Neural cell (in vitro differentiated cells): ENCODE measurements at regions not wholly inside any gene's neighbourhood (a gene's known extent, or its start where the extent isn't known, plus 50 kb on each side); places are given as distances from the start of the nearest gene placed in this dataset.

Source experiments
- H2AFZ ChIP-seq: fragments of 200-600, 300-800 bp; sonication (generic), shearing (Covaris generic); 2 replicates; pipeline ENCODE4 v1.6.0; 2014; ENCODE audit warnings: low read depth, mild to moderate bottlenecking, antibody characterized with exemption, low read length, moderate library complexity
- H3F3A ChIP-seq: fragments of 200-600 bp; shearing (Covaris generic); 2 replicates; pipeline ENCODE4 v1.6.1; 2016; ENCODE audit warnings: mild to moderate bottlenecking, moderate library complexity, mixed read lengths, antibody characterized with exemption, low read length; ENCODE audit not compliant: insufficient read depth, poor library complexity, severe bottlenecking
- H3K27ac ChIP-seq: fragments of 200-600, 300-800 bp; sonication (generic), shearing (Covaris generic); 2 replicates; pipeline ENCODE4 v1.5.1; 2014; ENCODE audit warnings: mild to moderate bottlenecking, low read length, moderate library complexity
- H3K27me3 ChIP-seq: fragments of 300-800, 200-600 bp; sonication (generic), shearing (Covaris generic); 2 replicates; pipeline ENCODE4 v1.6.0; 2014; ENCODE audit warnings: mild to moderate bottlenecking, low read depth, low read length, moderate library complexity; ENCODE audit not compliant: insufficient read depth
- H3K36me3 ChIP-seq: fragments of 300-800, 200-600 bp; sonication (generic), shearing (Covaris generic); 2 replicates; pipeline ENCODE4 v1.5.1; 2014; ENCODE audit warnings: mild to moderate bottlenecking, antibody characterized with exemption, low read length, moderate library complexity; ENCODE audit not compliant: insufficient read depth
- H3K4me2 ChIP-seq: fragments of 300-800, 200-600 bp; sonication (generic), shearing (Covaris generic); 2 replicates; pipeline ENCODE4 v1.6.0; 2014; ENCODE audit warnings: mild to moderate bottlenecking, low read length
- H3K4me3 ChIP-seq: fragments of 300-800, 200-600 bp; sonication (generic), shearing (Covaris generic); 2 replicates; pipeline ENCODE4 v1.5.1; 2014; ENCODE audit warnings: mild to moderate bottlenecking, low read length, moderate library complexity
- H3K79me2 ChIP-seq: fragments of 200-600 bp; shearing (Covaris generic); replicated peaks from 2 replicates; pipeline ENCODE4 v1.6.0; 2014; ENCODE audit warnings: mild to moderate bottlenecking, low read length, moderate library complexity; ENCODE audit not compliant: insufficient read depth
- H3K9ac ChIP-seq: fragments of 300-800, 200-600 bp; sonication (generic), shearing (Covaris generic); 2 replicates; pipeline ENCODE4 v1.6.1; 2016; ENCODE audit warnings: mild to moderate bottlenecking, low read length, mixed read lengths
- H3K9me2 ChIP-seq: fragments of 200-600 bp; shearing (Covaris generic); 2 replicates; pipeline ENCODE4 v1.6.1; 2016; ENCODE audit warnings: mild to moderate bottlenecking, low read length, mixed read lengths; ENCODE audit not compliant: insufficient read depth
- H3K9me3 ChIP-seq: fragments of 200-600, 300-800 bp; sonication (generic), shearing (Covaris generic); 2 replicates; pipeline ENCODE4 v1.6.1; 2016; ENCODE audit warnings: mild to moderate bottlenecking, mixed run types, low read length, moderate library complexity, mixed read lengths
- H4K20me1 ChIP-seq: fragments of 200-600 bp; shearing (Covaris generic); 2 replicates; pipeline ENCODE4 v1.6.1; 2016; ENCODE audit warnings: mild to moderate bottlenecking, mixed run types; ENCODE audit not compliant: insufficient read depth
- EP300 ChIP-seq: fragments of 450-650 bp; conservative IDR thresholded peaks from 2 replicates; pipeline ENCODE4 v1.6.1; 2014; ENCODE audit warnings: antibody characterized with exemption, mild to moderate bottlenecking, moderate library complexity; ENCODE audit not compliant: poor library complexity, severe bottlenecking
- EZH2 ChIP-seq: fragments of 200-600, 300-800 bp; shearing (Covaris generic), sonication (generic); IDR thresholded peaks from 2 replicates; pipeline ENCODE4 v1.6.1; 2014; ENCODE audit warnings: antibody characterized with exemption, low read length, borderline replicate concordance, mild to moderate bottlenecking; ENCODE audit not compliant: insufficient read depth, poor library complexity, severe bottlenecking
- MXI1 ChIP-seq: fragments of 450-650 bp; conservative IDR thresholded peaks from 2 replicates; pipeline ENCODE4 v1.6.1; 2014; ENCODE audit warnings: antibody characterized with exemption, mild to moderate bottlenecking; ENCODE audit not compliant: poor library complexity, severe bottlenecking
- POLR2AphosphoS5 ChIP-seq: IDR thresholded peaks from 2 replicates; pipeline ENCODE4 v1.6.1; 2012
- RAD21 ChIP-seq: fragments of 450-650 bp; conservative IDR thresholded peaks from 2 replicates; pipeline ENCODE4 v1.6.1; 2014; ENCODE audit warnings: antibody characterized with exemption, mild to moderate bottlenecking, moderate library complexity
- SMC3 ChIP-seq: fragments of 450-650 bp; conservative IDR thresholded peaks from 2 replicates; pipeline ENCODE4 v1.6.1; 2014; ENCODE audit warnings: antibody characterized with exemption, mild to moderate bottlenecking, moderate library complexity; ENCODE audit not compliant: poor library complexity
- TAF1 ChIP-seq: IDR thresholded peaks from 2 replicates; pipeline ENCODE4 v1.6.1; 2012; ENCODE audit warnings: low read depth
- TF ChIP-seq, protein P1 (sequence below): fragments of 450-650 bp; IDR thresholded peaks from 2 replicates; pipeline ENCODE4 v1.5.1; 2014; ENCODE audit warnings: antibody characterized with exemption, mild to moderate bottlenecking, moderate library complexity; ENCODE audit not compliant: poor library complexity, severe bottlenecking
- TF ChIP-seq, protein P2 (sequence below): IDR thresholded peaks from 2 replicates; pipeline ENCODE4 v1.6.1; 2012; ENCODE audit warnings: borderline replicate concordance

DNA sequence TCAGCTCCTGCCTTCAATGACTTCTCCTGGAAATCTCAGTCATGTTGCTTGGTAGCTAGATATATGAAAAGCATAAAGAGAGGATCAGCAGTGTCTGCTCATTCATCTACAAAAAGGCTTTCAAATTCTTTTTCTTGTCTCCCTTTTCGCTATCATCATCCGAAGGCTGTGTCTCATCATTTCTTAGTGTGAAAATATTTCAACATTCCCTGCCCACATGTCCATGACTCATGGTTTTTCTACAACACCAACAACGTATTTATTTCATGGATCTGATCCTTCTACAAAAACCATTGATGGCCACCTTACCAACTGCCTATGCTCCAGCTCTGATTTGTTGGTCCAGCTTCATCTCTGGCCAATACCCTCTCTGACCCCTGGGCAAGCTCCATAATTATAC lies 472.5 kb upstream of the GHITM start:
- H3K4me3 ChIP-seq, result no peak overlapping the region
- no peak overlapping the region for H3K27ac ChIP-seq
- H3K4me2 ChIP-seq, result no peak overlapping the region
- no peaks in the 10 kb centered on the region for H3K27me3 ChIP-seq
- H2AFZ ChIP-seq, result no peak overlapping the region
- H4K20me1 ChIP-seq, result no peaks in the 10 kb centered on the region
- H3K9me3 ChIP-seq, result no peaks in the 10 kb centered on the region
- no peaks in the 10 kb centered on the region for H3K9me2 ChIP-seq
- no peaks in the 10 kb centered on the region for H3F3A ChIP-seq
- H3K36me3 ChIP-seq, result no peaks in the 10 kb centered on the region
- TF ChIP-seq TAF1 (no peak), SMC3 (no peak), EZH2 (no peak), POLR2AphosphoS5 (no peak), MXI1 (no peak), EP300 (no peak)
- TF ChIP-seq, protein P1, sequence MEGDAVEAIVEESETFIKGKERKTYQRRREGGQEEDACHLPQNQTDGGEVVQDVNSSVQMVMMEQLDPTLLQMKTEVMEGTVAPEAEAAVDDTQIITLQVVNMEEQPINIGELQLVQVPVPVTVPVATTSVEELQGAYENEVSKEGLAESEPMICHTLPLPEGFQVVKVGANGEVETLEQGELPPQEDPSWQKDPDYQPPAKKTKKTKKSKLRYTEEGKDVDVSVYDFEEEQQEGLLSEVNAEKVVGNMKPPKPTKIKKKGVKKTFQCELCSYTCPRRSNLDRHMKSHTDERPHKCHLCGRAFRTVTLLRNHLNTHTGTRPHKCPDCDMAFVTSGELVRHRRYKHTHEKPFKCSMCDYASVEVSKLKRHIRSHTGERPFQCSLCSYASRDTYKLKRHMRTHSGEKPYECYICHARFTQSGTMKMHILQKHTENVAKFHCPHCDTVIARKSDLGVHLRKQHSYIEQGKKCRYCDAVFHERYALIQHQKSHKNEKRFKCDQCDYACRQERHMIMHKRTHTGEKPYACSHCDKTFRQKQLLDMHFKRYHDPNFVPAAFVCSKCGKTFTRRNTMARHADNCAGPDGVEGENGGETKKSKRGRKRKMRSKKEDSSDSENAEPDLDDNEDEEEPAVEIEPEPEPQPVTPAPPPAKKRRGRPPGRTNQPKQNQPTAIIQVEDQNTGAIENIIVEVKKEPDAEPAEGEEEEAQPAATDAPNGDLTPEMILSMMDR, result no peak
- TF ChIP-seq, protein P2, sequence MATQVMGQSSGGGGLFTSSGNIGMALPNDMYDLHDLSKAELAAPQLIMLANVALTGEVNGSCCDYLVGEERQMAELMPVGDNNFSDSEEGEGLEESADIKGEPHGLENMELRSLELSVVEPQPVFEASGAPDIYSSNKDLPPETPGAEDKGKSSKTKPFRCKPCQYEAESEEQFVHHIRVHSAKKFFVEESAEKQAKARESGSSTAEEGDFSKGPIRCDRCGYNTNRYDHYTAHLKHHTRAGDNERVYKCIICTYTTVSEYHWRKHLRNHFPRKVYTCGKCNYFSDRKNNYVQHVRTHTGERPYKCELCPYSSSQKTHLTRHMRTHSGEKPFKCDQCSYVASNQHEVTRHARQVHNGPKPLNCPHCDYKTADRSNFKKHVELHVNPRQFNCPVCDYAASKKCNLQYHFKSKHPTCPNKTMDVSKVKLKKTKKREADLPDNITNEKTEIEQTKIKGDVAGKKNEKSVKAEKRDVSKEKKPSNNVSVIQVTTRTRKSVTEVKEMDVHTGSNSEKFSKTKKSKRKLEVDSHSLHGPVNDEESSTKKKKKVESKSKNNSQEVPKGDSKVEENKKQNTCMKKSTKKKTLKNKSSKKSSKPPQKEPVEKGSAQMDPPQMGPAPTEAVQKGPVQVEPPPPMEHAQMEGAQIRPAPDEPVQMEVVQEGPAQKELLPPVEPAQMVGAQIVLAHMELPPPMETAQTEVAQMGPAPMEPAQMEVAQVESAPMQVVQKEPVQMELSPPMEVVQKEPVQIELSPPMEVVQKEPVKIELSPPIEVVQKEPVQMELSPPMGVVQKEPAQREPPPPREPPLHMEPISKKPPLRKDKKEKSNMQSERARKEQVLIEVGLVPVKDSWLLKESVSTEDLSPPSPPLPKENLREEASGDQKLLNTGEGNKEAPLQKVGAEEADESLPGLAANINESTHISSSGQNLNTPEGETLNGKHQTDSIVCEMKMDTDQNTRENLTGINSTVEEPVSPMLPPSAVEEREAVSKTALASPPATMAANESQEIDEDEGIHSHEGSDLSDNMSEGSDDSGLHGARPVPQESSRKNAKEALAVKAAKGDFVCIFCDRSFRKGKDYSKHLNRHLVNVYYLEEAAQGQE, result no peak
- H3K9ac ChIP-seq, result no peak overlapping the region
- no peaks in the 10 kb centered on the region for H3K79me2 ChIP-seq

DNA sequence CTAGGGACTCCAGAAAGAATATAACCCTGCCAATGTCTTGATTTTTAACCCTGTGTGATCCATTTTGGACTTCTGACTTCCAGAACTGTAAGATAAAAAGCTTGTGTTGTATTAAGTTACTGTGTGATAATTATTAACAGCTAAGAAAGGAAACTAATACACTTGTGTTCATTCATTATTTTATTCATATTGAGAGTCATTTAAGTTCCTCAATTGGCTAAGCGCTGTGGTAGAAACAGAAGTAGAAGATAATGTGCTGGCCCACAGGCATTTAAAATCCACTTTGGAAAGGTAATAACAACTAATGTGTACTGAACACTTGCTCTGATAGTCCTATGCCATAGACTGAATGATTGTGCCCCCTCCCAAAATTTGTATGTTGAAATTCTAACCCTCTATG lies 471.7 kb upstream of the GHITM start:
- H3K4me3 ChIP-seq, result no peak overlapping the region
- H3K36me3 ChIP-seq, result no peaks in the 10 kb centered on the region
- no peaks in the 10 kb centered on the region for H4K20me1 ChIP-seq
- no peaks in the 10 kb centered on the region for H3K27me3 ChIP-seq
- no peak overlapping the region for H3K4me2 ChIP-seq
- H2AFZ ChIP-seq, result no peak overlapping the region
- H3F3A ChIP-seq, result no peaks in the 10 kb centered on the region
- no peaks in the 10 kb centered on the region for H3K9me2 ChIP-seq
- TF ChIP-seq, protein P1, result no peak
- TF ChIP-seq POLR2AphosphoS5 (no peak), MXI1 (no peak), EP300 (no peak), EZH2 (no peak), RAD21 (no peak)
- H3K9ac ChIP-seq, result no peak overlapping the region
- no peak overlapping the region for H3K27ac ChIP-seq
- no peaks in the 10 kb centered on the region for H3K9me3 ChIP-seq
- no peaks in the 10 kb centered on the region for H3K79me2 ChIP-seq
